ENCODE measurements at regions not wholly inside any gene's neighbourhood (a gene's known extent, or its start where the extent isn't known, plus 50 kb on each side); places are given as distances from the start of the nearest gene placed in this dataset.

- peak overlapping the region; percentile 74 to 85 for H3K27ac ChIP-seq
- H3K36me3 ChIP-seq, result no peaks in the 10 kb centered on the region
- no peak overlapping the region for H3K4me3 ChIP-seq
- peaks cover 0 to 50% of the 10 kb centered on the region in 2 donors for H3K4me1 ChIP-seq
- TF ChIP-seq CTCF (IDR thresholded peaks at IDR 0.05), result no peak
- DNase-seq (ENCODE audit: low spot score), result no peak
- no peaks in the 10 kb centered on the region for H3K9me3 ChIP-seq
- no peaks in the 10 kb centered on the region for H3K27me3 ChIP-seq
These were observed 82.3 kb upstream of the RNU6-1 start for GRCh38 chr15:67922106-67922675.

- no peak for TF ChIP-seq CTCF (IDR thresholded peaks at IDR 0.05)
These were observed 83.4 kb upstream of the RNU6-1 start for GRCh38 chr15:67922971-67923945.

GRCh38 chr15:67924359-67924974, 84.6 kb upstream of the RNU6-1 start:
- H3K36me3 ChIP-seq, result no peaks in the 10 kb centered on the region
- DNase-seq (ENCODE audit: low spot score), result no peak

More at GRCh38 chr15:67922971-67923945, 83.4 kb upstream of the RNU6-1 start:
- H3K27ac ChIP-seq, result peak overlapping the region; percentile 74 to 85
- H3K36me3 ChIP-seq, result no peaks in the 10 kb centered on the region
- no peaks in the 10 kb centered on the region for H3K27me3 ChIP-seq
- no peak for DNase-seq (ENCODE audit: low spot score)
- H3K4me3 ChIP-seq, result no peak overlapping the region
- peaks cover 0 to 50% of the 10 kb centered on the region in 2 donors for H3K4me1 ChIP-seq
- no peaks in the 10 kb centered on the region for H3K9me3 ChIP-seq

GRCh38 chr15:67925182-67925581, 85.3 kb upstream of the RNU6-1 start:
- Histone ChIP-seq H3K4me3 (no peak overlapping the region), H3K27me3 (no peaks in the 10 kb centered on the region), H3K27ac (peak overlapping the region; percentile 74 to 85), H3K36me3 (no peaks in the 10 kb centered on the region), H3K9me3 (no peaks in the 10 kb centered on the region), H3K4me1 (peaks cover 0 to 55% of the 10 kb centered on the region in 2 donors)
- peak; percentile 61 for DNase-seq (ENCODE audit: low spot score)
- no peak for TF ChIP-seq CTCF (IDR thresholded peaks at IDR 0.05)

More at GRCh38 chr15:67924359-67924974, 84.6 kb upstream of the RNU6-1 start:
- H3K9me3 ChIP-seq, result no peaks in the 10 kb centered on the region
- no peak overlapping the region for H3K4me3 ChIP-seq
- no peak for TF ChIP-seq CTCF (IDR thresholded peaks at IDR 0.05)
- no peaks in the 10 kb centered on the region for H3K27me3 ChIP-seq
- peak overlapping the region; percentile 74 to 85 for H3K27ac ChIP-seq
- H3K4me1 ChIP-seq, result peaks cover 0 to 55% of the 10 kb centered on the region in 2 donors

- Histone ChIP-seq H3K27ac (peak overlapping the region; percentile 74 to 85), H3K27me3 (no peaks in the 10 kb centered on the region), H3K9me3 (peaks cover 0 to 5% of the 10 kb centered on the region in 2 donors), H3K36me3 (no peaks in the 10 kb centered on the region), H3K4me3 (no peak overlapping the region), H3K4me1 (peaks cover 0 to 59% of the 10 kb centered on the region in 2 donors)
- DNase-seq (ENCODE audit: low spot score), result peak; percentile 85
- no peak for TF ChIP-seq CTCF (IDR thresholded peaks at IDR 0.05)
These were observed 87.8 kb upstream of the RNU6-1 start for GRCh38 chr15:67927501-67928168.
